Transverse colon (tissue), 4 donors: ENCODE measurements at regions not wholly inside any gene's neighbourhood (a gene's known extent, or its start where the extent isn't known, plus 50 kb on each side); places are given as distances from the start of the nearest gene placed in this dataset.

Source experiments
- DNase-seq: peaks from one replicate; pipeline ENCODE4 v3.0.0-alpha.2; 2019
- H3K27ac ChIP-seq, 4 donors: fragments of 200-600 bp; sonication (generic); 2 replicates each; pipeline ENCODE4 v1.5.1; 2016 to 2018; ENCODE audit warnings: inconsistent platforms in 4 of 4
- H3K27me3 ChIP-seq: fragments of 200-600 bp; sonication (generic); 2 replicates; pipeline ENCODE4 v1.5.1; 2017; ENCODE audit warnings: inconsistent platforms
- H3K36me3 ChIP-seq, 4 donors: fragments of 200-600 bp; sonication (generic); 2 replicates each; pipeline ENCODE4 v1.5.1; 2017 to 2019; ENCODE audit warnings: inconsistent platforms in 4 of 4
- H3K4me1 ChIP-seq, 4 donors: fragments of 200-600 bp; sonication (generic); 2 replicates each; pipeline ENCODE4 v1.5.1; 2017 to 2020; ENCODE audit warnings: inconsistent platforms in 4 of 4
- H3K4me3 ChIP-seq, 4 donors: fragments of 200-600 bp; sonication (generic); 1 replicate in 1 of 4; 2 replicates in 3 of 4; pipeline versions ENCODE4 v1.5.1 to v1.6.1; 2017 to 2019; ENCODE audit warnings: inconsistent platforms in 4 of 4
- H3K9me3 ChIP-seq, 2 donors: fragments of 200-600 bp; sonication (generic); 2 replicates each; pipeline ENCODE4 v1.5.1; 2017 to 2019; ENCODE audit warnings: inconsistent platforms in 2 of 2
- EP300 ChIP-seq: sonication (generic); formaldehyde crosslinking; IDR thresholded peaks from one replicate; pipeline ENCODE4 v1.6.1; 2017; ENCODE audit warnings: antibody characterized with exemption, low read depth
- POLR2A ChIP-seq: fragments of 450-650 bp; IDR thresholded peaks from one replicate; pipeline ENCODE4 v1.6.1; 2016; ENCODE audit warnings: antibody characterized with exemption, mild to moderate bottlenecking, moderate library complexity
- POLR2AphosphoS5 ChIP-seq, 3 donors: sonication (generic); formaldehyde crosslinking; IDR thresholded peaks; one replicate each; pipeline ENCODE4 v1.6.1; 2016; ENCODE audit warnings: antibody characterized with exemption in 3 of 3
- WGBS, 2 donors: methylation state at CpG; one replicate each; pipeline ENCODE4 v1.1.5; 2018; ENCODE audit warnings: low coverage in 1 of 2; 5-methylcytosine and 5-hydroxymethylcytosine counted together
- in situ Hi-C, 4 donors: fragments of 200-750 bp; cut with MboI; loops; one replicate each; pipeline versions ENCODE4 v1.15.0 to v1.15.1; 2017; ENCODE audit warnings: low sequenced_read_pairs in 3 of 4, low pct_ligation_motif_present in 1 of 4, low pct_unique_long_range_greater_than_20kb in 1 of 4
- intact Hi-C: fragments of 100-400 bp; cut with DNase I; formaldehyde crosslinking; loops from one replicate; pipeline ENCODE4 v1.15.1; 2023; ENCODE audit warnings: low total_unique reads
- TF ChIP-seq, protein P1 (sequence below), 5 experiments: fragments of 200-600 bp in 3 of 5; fragments of 450-650 bp in 2 of 5; sonication (generic) in 3 of 5; IDR thresholded peaks; 1 replicate in 2 of 5; 2 replicates in 3 of 5; pipeline ENCODE4 v1.5.1; 2016 to 2017; ENCODE audit warnings: antibody characterized with exemption in 5 of 5, inconsistent platforms in 3 of 5, mild to moderate bottlenecking in 2 of 5, moderate library complexity in 1 of 5

DNA sequence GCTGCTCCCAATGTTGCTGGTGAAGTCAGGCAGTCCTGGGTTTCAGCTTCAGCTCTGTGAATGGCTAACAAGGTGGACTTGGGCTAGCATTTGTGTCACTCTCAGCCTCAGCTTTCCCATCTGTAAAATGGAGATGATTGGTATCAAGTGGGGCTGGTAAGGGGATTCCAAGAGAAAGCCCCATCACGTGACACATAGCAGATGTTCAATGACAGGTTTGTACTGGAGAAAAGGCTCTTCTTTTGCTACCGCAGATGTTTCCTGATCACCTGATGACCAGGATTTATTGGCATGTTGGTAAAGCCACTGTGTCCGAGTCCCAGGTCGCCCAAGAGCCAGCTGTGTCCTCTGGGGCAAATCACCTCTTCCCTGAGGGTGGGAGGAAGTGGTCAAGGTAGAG is 335.0 kb downstream of the MATN1 start:
- Histone ChIP-seq H3K4me1 (no peaks in the 10 kb centered on the region), H3K4me3 (no peak overlapping the region), H3K9me3 (no peaks in the 10 kb centered on the region), H3K27me3 (peaks cover 25% of the 10 kb centered on the region), H3K36me3 (no peaks in the 10 kb centered on the region), H3K27ac (no peak overlapping the region)
- DNase-seq, result no peak
- intact Hi-C loops, result no loop called here
- TF ChIP-seq, protein P1, sequence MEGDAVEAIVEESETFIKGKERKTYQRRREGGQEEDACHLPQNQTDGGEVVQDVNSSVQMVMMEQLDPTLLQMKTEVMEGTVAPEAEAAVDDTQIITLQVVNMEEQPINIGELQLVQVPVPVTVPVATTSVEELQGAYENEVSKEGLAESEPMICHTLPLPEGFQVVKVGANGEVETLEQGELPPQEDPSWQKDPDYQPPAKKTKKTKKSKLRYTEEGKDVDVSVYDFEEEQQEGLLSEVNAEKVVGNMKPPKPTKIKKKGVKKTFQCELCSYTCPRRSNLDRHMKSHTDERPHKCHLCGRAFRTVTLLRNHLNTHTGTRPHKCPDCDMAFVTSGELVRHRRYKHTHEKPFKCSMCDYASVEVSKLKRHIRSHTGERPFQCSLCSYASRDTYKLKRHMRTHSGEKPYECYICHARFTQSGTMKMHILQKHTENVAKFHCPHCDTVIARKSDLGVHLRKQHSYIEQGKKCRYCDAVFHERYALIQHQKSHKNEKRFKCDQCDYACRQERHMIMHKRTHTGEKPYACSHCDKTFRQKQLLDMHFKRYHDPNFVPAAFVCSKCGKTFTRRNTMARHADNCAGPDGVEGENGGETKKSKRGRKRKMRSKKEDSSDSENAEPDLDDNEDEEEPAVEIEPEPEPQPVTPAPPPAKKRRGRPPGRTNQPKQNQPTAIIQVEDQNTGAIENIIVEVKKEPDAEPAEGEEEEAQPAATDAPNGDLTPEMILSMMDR (IDR thresholded peaks at IDR 0.05), result no peak
- WGBS, 2 donors, result 66% methylated on average over 4 of the region's 4 CpGs; no CpG with 5 or more reads in 1 of the 2 donors
- in situ Hi-C loops, result loop anchor here in 2 of 4 donors (10.0 to 25.0 kb wide), 2 partner anchors 1144 to 1151 kb away; partner anchors contain the start of genes MECR (in 1 of the 2) and PTPRU (in 1 of the 2)

DNA sequence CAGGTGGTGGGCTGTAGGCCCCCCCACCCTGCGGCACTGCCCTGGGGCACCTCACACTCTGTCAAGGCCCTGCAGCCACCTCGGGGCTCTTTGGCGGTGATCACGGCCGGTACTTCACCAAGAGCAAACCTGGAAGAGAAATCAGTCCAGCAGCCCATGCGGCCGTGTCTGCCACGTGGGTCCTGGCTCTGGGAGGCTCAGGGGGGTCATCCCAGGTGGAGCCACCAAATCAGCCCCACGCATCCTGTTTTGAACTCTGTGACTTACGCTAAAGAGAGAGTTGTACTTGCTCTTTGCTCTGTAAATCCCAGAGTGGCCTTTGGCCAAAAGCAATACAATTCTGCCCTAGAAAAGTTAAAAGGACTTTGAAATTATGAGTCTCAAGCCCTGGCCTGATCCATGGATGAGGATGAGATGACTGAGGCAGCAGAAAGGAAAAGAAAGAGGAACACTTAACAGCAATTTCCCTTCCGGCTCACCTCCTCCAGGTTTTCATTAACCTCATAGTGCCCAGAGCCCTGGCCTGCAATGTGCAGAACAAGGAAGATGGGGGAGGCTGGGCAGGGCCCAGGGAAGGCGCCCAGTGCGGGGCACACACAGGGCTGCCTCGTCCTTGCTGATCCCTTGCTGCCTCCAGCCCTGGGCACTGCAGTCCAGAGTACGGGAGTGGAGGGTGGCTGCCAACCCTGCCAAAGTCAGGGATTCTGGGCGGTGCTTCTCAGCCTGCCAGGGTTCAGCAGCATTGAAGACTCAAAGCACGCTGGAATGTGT is 337.0 kb downstream of the MATN1 start:
- Histone ChIP-seq H3K4me3 (no peak overlapping the region), H3K4me1 (no peaks in the 10 kb centered on the region), H3K9me3 (no peaks in the 10 kb centered on the region), H3K36me3 (no peaks in the 10 kb centered on the region), H3K27ac (no peak overlapping the region), H3K27me3 (peaks cover 19% of the 10 kb centered on the region)
- WGBS, 2 donors, result 52 to 60% methylated on average over 1 to 16 of the region's 17 CpGs
- TF ChIP-seq EP300 (no peak), POLR2AphosphoS5 (IDR thresholded peaks at IDR 0.05) (no peak), POLR2A (no peak)
- TF ChIP-seq, protein P1 (IDR thresholded peaks at IDR 0.05), result no peak
- intact Hi-C loops (no loop called here), in situ Hi-C loops (loop anchor here in 2 of 4 donors (10.0 to 25.0 kb wide), 2 partner anchors 1142 to 1149 kb away; partner anchors contain the start of genes MECR (in 1 of the 2) and PTPRU (in 1 of the 2))
- DNase-seq, result no peak

DNA sequence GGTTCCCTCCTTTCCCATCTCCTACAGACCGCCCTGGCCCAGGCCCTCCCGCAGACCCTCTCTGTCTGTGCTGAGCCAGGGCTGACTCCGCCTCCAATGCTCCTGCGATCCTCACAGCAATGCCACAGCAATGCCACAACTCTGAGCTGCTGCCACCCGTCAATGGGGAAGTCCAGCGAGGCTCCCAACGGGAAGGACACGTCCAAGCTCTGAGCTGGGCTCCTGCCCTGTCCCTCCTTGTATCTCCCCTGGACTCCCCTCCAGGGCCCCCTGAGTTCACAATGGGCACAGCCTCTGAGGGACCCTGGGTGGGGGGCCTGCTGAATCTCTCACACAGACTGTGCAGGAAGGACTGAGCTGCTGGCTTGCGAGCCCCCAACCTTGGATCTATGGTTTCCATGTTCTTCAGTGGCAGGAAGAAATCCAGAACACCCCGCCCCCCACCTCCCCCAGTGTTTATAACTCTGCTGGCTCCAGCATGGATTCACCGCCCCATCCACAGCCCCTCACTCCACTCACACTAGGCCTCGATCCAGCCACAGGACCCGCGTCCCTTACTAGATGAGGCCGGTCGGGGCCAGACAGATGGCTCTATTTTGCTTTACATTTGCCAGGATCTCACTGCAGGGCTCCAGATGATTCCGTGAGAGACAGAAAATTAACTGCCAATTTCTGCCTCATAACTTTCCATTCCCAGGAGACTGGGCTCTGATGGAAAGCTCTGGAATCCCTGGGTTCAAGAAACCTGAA is 338.0 kb downstream of the MATN1 start:
- no peak overlapping the region for H3K27ac ChIP-seq
- peaks cover 19% of the 10 kb centered on the region for H3K27me3 ChIP-seq
- intact Hi-C loops, result no loop called here
- no peaks in the 10 kb centered on the region for H3K36me3 ChIP-seq
- in situ Hi-C loops, result loop anchor here in 2 of 4 donors (10.0 to 25.0 kb wide), 2 partner anchors 1141 to 1148 kb away; partner anchors contain the start of genes MECR (in 1 of the 2) and PTPRU (in 1 of the 2)
- TF ChIP-seq POLR2A (no peak), POLR2AphosphoS5 (IDR thresholded peaks at IDR 0.05) (no peak), EP300 (no peak)
- TF ChIP-seq, protein P1 (IDR thresholded peaks at IDR 0.05), result no peak
- H3K9me3 ChIP-seq, result no peaks in the 10 kb centered on the region
- no peak overlapping the region for H3K4me3 ChIP-seq
- WGBS, 2 donors, result 72% methylated on average over 17 of the region's 17 CpGs; no CpG with 5 or more reads in 1 of the 2 donors
- DNase-seq, result no peak
- H3K4me1 ChIP-seq, result no peaks in the 10 kb centered on the region
